Erythroblast (primary cell): ENCODE measurements at regions not wholly inside any gene's neighbourhood (a gene's known extent, or its start where the extent isn't known, plus 50 kb on each side); places are given as distances from the start of the nearest gene placed in this dataset.

Experiments used
- GATA1 ChIP-seq: IDR thresholded peaks from 2 replicates; pipeline ENCODE4 v1.6.1; 2011; ENCODE audit warnings: low read depth, mild to moderate bottlenecking, control low read depth, low read length, moderate library complexity
- POLR2A ChIP-seq: IDR thresholded peaks from 2 replicates; pipeline ENCODE4 v1.6.1; 2011; ENCODE audit warnings: mild to moderate bottlenecking, low read length

DNA sequence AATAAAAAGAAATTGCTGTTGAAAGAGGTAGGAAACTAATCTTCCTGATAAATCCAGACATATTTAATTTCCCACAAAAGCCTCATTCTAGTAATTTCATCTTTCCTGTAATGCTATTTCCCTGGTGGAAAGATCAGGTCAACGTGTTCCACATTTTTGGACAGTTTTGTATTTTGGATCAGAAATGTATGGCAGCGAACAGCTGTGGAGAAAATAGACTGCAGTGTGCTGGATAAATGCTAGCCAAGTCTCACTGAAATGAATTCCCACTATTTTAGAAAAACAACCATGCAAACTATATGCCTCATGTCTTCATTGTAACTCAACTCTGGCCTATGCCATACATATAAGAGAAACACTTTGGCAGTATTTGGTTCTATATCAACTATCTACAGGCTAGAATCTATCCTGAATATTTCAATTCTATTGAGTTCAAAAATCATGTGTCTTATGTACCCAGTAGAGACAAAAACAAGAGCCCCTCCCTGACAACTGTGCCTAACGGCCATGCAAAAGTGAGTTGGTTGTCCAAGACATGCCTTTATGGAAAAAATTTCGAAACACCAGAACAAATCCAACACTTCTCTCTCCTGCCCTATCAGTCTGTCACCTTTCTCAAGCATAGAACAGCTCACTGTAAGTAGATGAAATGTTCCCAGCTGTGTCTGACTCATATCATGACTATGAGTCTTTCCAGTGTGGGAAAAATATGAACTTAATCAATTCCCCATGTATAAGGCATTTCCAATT is 191.3 kb upstream of the NREP start:
- TF ChIP-seq POLR2A = no peak
- TF ChIP-seq GATA1 = no peak
